ENCODE measurements at regions not wholly inside any gene's neighbourhood (a gene's known extent, or its start where the extent isn't known, plus 50 kb on each side); places are given as distances from the start of the nearest gene placed in this dataset.

DNA sequence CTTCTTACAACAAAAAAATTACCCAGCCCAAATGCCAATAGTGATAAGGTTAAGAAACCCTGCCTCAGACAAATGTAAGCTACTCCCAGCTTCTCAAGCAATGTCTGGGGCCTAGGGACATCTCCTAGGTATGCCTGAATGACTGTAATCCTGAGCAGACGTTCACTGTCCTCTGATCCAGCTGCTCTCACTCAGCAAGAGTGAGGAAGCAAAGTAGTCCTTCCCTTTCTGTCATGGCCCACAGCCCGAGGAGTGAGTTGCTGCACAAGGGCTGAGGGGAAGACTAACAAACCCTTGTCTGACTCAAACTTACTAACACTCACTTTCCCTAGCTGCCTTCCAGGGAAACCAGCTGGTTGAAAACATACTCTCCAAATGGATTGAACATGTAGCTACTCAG, 124.9 kb upstream of the TNFSF4 start:
- Histone ChIP-seq H3K9ac (ENCODE audit: low read depth, low read length, poor library complexity) (no peak overlapping the region), H2AK5ac (ENCODE audit: low read depth, low read length) (no peak overlapping the region), H3K14ac (ENCODE audit: low read length) (no peak overlapping the region), H2AFZ (ENCODE audit: low read length) (no peak overlapping the region), H3K23ac (ENCODE audit: low read depth, low read length, poor library complexity) (no peak overlapping the region), H3K4me2 (ENCODE audit: insufficient read depth, low read length, poor library complexity, severe bottlenecking) (no peak overlapping the region), H2BK5ac (ENCODE audit: low read length) (no peak overlapping the region), H3K4me3 (ENCODE audit: low read length in 2 of 2) (no peak overlapping the region), H2BK15ac (ENCODE audit: low read length) (no peak overlapping the region), H2BK12ac (ENCODE audit: low read length) (no peak overlapping the region), H3K18ac (ENCODE audit: low read length) (no peak overlapping the region), H3K27me3 (ENCODE audit: control insufficient read depth in 3 of 3, insufficient read depth in 3 of 3, low read depth in 1 of 3, low read length in 3 of 3) (no peaks in the 10 kb centered on the region), H4K8ac (ENCODE audit: low read depth, low read length) (no peak overlapping the region), H4K91ac (ENCODE audit: low read depth, low read length, poor library complexity) (no peak overlapping the region), H3K27ac (replicated peaks; ENCODE audit: low read length) (no peak overlapping the region), H3K36me3 (replicated peaks in 1 of 2; ENCODE audit: control insufficient read depth in 2 of 2, insufficient read depth in 2 of 2, low read length in 2 of 2) (no peaks in the 10 kb centered on the region), H3K4ac (ENCODE audit: low read length) (no peak overlapping the region), H3K4me1 (ENCODE audit: control insufficient read depth in 2 of 2, insufficient read depth in 1 of 2, low read depth in 1 of 2, low read length in 2 of 2) (peaks cover 0 to 2% of the 10 kb centered on the region in 2 donors), H2BK120ac (ENCODE audit: low read depth, low read length) (no peak overlapping the region), H3K79me1 (ENCODE audit: low read depth, low read length) (no peaks in the 10 kb centered on the region), H3K9me3 (replicated peaks in 1 of 2; ENCODE audit: control insufficient read depth in 2 of 2, insufficient read depth in 1 of 2, low read depth in 1 of 2, low read length in 2 of 2) (no peaks in the 10 kb centered on the region)
- no peak for DNase-seq (ENCODE audit: low spot score)
- WGBS, 2 donors (ENCODE audit: extremely low coverage in 2 of 2, insufficient read length in 2 of 2, insufficient replicate concordance in 1 of 2): no CpG with 5 or more reads among the region's 2 CpGs

- Histone ChIP-seq H2BK15ac (ENCODE audit: low read length) (no peak overlapping the region), H3K23ac (ENCODE audit: low read depth, low read length, poor library complexity) (no peak overlapping the region), H2BK12ac (ENCODE audit: low read length) (no peak overlapping the region), H3K4me3 (ENCODE audit: low read length in 2 of 2) (no peak overlapping the region), H3K36me3 (replicated peaks in 1 of 2; ENCODE audit: control insufficient read depth in 2 of 2, insufficient read depth in 2 of 2, low read length in 2 of 2) (no peaks in the 10 kb centered on the region), H2BK5ac (ENCODE audit: low read length) (no peak overlapping the region), H3K27me3 (ENCODE audit: control insufficient read depth in 3 of 3, insufficient read depth in 3 of 3, low read depth in 1 of 3, low read length in 3 of 3) (no peaks in the 10 kb centered on the region), H2AFZ (ENCODE audit: low read length) (no peak overlapping the region), H4K8ac (ENCODE audit: low read depth, low read length) (no peak overlapping the region), H3K9ac (ENCODE audit: low read depth, low read length, poor library complexity) (no peak overlapping the region), H3K79me1 (ENCODE audit: low read depth, low read length) (no peaks in the 10 kb centered on the region), H3K18ac (ENCODE audit: low read length) (no peak overlapping the region), H3K27ac (replicated peaks; ENCODE audit: low read length) (no peak overlapping the region), H3K14ac (ENCODE audit: low read length) (no peak overlapping the region), H2BK120ac (ENCODE audit: low read depth, low read length) (no peak overlapping the region), H3K4me1 (ENCODE audit: control insufficient read depth in 2 of 2, insufficient read depth in 1 of 2, low read depth in 1 of 2, low read length in 2 of 2) (peaks cover 0 to 2% of the 10 kb centered on the region in 2 donors), H3K4ac (ENCODE audit: low read length) (no peak overlapping the region), H3K4me2 (ENCODE audit: insufficient read depth, low read length, poor library complexity, severe bottlenecking) (no peak overlapping the region), H3K9me3 (replicated peaks in 1 of 2; ENCODE audit: control insufficient read depth in 2 of 2, insufficient read depth in 1 of 2, low read depth in 1 of 2, low read length in 2 of 2) (no peaks in the 10 kb centered on the region), H4K91ac (ENCODE audit: low read depth, low read length, poor library complexity) (no peak overlapping the region), H2AK5ac (ENCODE audit: low read depth, low read length) (no peak overlapping the region)
- no peak for DNase-seq (ENCODE audit: low spot score)
- no CpG with 5 or more reads among the region's 1 CpG for WGBS, 2 donors (ENCODE audit: extremely low coverage in 2 of 2, insufficient read length in 2 of 2, insufficient replicate concordance in 1 of 2)
Observed at GRCh38 chr1:173333581-173333980, 126.5 kb upstream of the TNFSF4 start.

DNA sequence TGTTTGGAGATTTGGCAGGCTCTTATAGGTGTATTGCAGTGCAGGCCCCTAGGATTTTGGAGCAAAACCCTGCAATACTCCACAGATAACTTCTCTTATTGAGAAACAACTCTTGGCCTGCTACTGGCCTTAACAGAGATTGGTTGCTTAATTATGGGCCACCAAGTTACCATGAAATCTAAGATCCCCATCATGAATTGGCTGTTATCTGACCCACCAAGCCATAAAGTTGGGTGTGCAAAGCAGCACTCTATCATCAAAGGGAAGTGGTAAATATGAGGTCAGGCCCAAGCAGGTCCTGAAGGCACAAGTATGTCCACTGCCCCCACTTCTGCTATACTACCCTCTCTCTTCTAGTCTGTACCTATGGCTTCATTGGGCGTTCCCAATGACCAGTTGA, 130.0 kb upstream of the TNFSF4 start:
- H2BK120ac ChIP-seq (ENCODE audit: low read depth, low read length): no peak overlapping the region
- no peak overlapping the region for H4K91ac ChIP-seq (ENCODE audit: low read depth, low read length, poor library complexity)
- no peak overlapping the region for H2BK15ac ChIP-seq (ENCODE audit: low read length)
- no peak overlapping the region for H3K14ac ChIP-seq (ENCODE audit: low read length)
- H2BK12ac ChIP-seq (ENCODE audit: low read length): no peak overlapping the region
- no peak for DNase-seq (ENCODE audit: low spot score)
- H3K9ac ChIP-seq (ENCODE audit: low read depth, low read length, poor library complexity): no peak overlapping the region
- no peak overlapping the region for H4K8ac ChIP-seq (ENCODE audit: low read depth, low read length)
- H2AK5ac ChIP-seq (ENCODE audit: low read depth, low read length): no peak overlapping the region
- no peak overlapping the region for H3K18ac ChIP-seq (ENCODE audit: low read length)
- H3K9me3 ChIP-seq (replicated peaks in 1 of 2; ENCODE audit: control insufficient read depth in 2 of 2, insufficient read depth in 1 of 2, low read depth in 1 of 2, low read length in 2 of 2): no peaks in the 10 kb centered on the region
- no peak overlapping the region for H3K27ac ChIP-seq (replicated peaks; ENCODE audit: low read length)
- no peaks in the 10 kb centered on the region for H3K79me1 ChIP-seq (ENCODE audit: low read depth, low read length)
- H3K4me2 ChIP-seq (ENCODE audit: insufficient read depth, low read length, poor library complexity, severe bottlenecking): no peak overlapping the region
- H2BK5ac ChIP-seq (ENCODE audit: low read length): no peak overlapping the region
- H3K4ac ChIP-seq (ENCODE audit: low read length): no peak overlapping the region
- no peaks in the 10 kb centered on the region for H3K27me3 ChIP-seq (ENCODE audit: control insufficient read depth in 3 of 3, insufficient read depth in 3 of 3, low read depth in 1 of 3, low read length in 3 of 3)
- H2AFZ ChIP-seq (ENCODE audit: low read length): no peak overlapping the region
- WGBS, 2 donors (ENCODE audit: extremely low coverage in 2 of 2, insufficient read length in 2 of 2, insufficient replicate concordance in 1 of 2): no CpG with 5 or more reads among the region's 1 CpG
- peaks cover 0 to 2% of the 10 kb centered on the region in 2 donors for H3K4me1 ChIP-seq (ENCODE audit: control insufficient read depth in 2 of 2, insufficient read depth in 1 of 2, low read depth in 1 of 2, low read length in 2 of 2)
- no peak overlapping the region for H3K23ac ChIP-seq (ENCODE audit: low read depth, low read length, poor library complexity)
- H3K4me3 ChIP-seq (ENCODE audit: low read length in 2 of 2): no peak overlapping the region
- H3K36me3 ChIP-seq (replicated peaks in 1 of 2; ENCODE audit: control insufficient read depth in 2 of 2, insufficient read depth in 2 of 2, low read length in 2 of 2): no peaks in the 10 kb centered on the region

DNA sequence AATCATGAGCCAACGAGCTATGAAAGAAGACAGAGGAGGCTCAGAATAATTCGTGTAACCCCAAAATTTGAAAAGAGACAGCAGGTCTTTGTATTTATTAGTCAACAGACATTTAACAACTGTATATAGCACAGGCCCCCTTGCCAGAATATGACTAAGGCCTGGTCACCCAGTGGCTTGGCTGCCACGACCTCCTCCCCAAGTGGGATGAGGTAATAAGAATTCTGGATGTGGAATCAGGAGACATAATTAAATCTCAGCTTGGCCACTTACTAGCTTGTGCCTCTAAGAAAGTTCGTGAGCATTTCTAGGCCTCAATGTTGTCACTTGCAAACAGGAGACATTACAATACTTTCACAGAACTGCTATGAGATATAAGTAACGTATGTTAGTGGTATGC, 134.2 kb upstream of the TNFSF4 start:
- no CpG with 5 or more reads among the region's 5 CpGs for WGBS, 2 donors (ENCODE audit: extremely low coverage in 2 of 2, insufficient read length in 2 of 2, insufficient replicate concordance in 1 of 2)

More for the DNA sequence above, 134.2 kb upstream of the TNFSF4 start:
- no peak overlapping the region for H3K9ac ChIP-seq (ENCODE audit: low read depth, low read length, poor library complexity)
- no peak overlapping the region for H4K91ac ChIP-seq (ENCODE audit: low read depth, low read length, poor library complexity)
- H3K4ac ChIP-seq (ENCODE audit: low read length): no peak overlapping the region
- H3K4me1 ChIP-seq (ENCODE audit: control insufficient read depth in 2 of 2, insufficient read depth in 1 of 2, low read depth in 1 of 2, low read length in 2 of 2): no peaks in the 10 kb centered on the region
- H2AFZ ChIP-seq (ENCODE audit: low read length): no peak overlapping the region
- no peak overlapping the region for H3K27ac ChIP-seq (replicated peaks; ENCODE audit: low read length)
- no peak overlapping the region for H4K8ac ChIP-seq (ENCODE audit: low read depth, low read length)
- no peak overlapping the region for H3K4me2 ChIP-seq (ENCODE audit: insufficient read depth, low read length, poor library complexity, severe bottlenecking)
- no peak overlapping the region for H3K4me3 ChIP-seq (ENCODE audit: low read length in 2 of 2)
- no peak overlapping the region for H2BK12ac ChIP-seq (ENCODE audit: low read length)
- H3K9me3 ChIP-seq (replicated peaks in 1 of 2; ENCODE audit: control insufficient read depth in 2 of 2, insufficient read depth in 1 of 2, low read depth in 1 of 2, low read length in 2 of 2): no peaks in the 10 kb centered on the region
- no peak overlapping the region for H2BK120ac ChIP-seq (ENCODE audit: low read depth, low read length)
- H2BK5ac ChIP-seq (ENCODE audit: low read length): no peak overlapping the region
- H3K36me3 ChIP-seq (replicated peaks in 1 of 2; ENCODE audit: control insufficient read depth in 2 of 2, insufficient read depth in 2 of 2, low read length in 2 of 2): no peaks in the 10 kb centered on the region
- no peak for DNase-seq (ENCODE audit: low spot score)
- H3K18ac ChIP-seq (ENCODE audit: low read length): no peak overlapping the region
- H2BK15ac ChIP-seq (ENCODE audit: low read length): no peak overlapping the region
- peaks cover 0 to 4% (median 0%) of the 10 kb centered on the region in 3 experiments for H3K27me3 ChIP-seq (ENCODE audit: control insufficient read depth in 3 of 3, insufficient read depth in 3 of 3, low read depth in 1 of 3, low read length in 3 of 3)
- H2AK5ac ChIP-seq (ENCODE audit: low read depth, low read length): no peak overlapping the region
- H3K14ac ChIP-seq (ENCODE audit: low read length): no peak overlapping the region
- H3K79me1 ChIP-seq (ENCODE audit: low read depth, low read length): no peaks in the 10 kb centered on the region
- no peak overlapping the region for H3K23ac ChIP-seq (ENCODE audit: low read depth, low read length, poor library complexity)

All from neuronal stem cell (in vitro differentiated cells).